HFF-Myc (cell line): ENCODE measurements at regions not wholly inside any gene's neighbourhood (a gene's known extent, or its start where the extent isn't known, plus 50 kb on each side); places are given as distances from the start of the nearest gene placed in this dataset.

Experiments used
- DNase-seq: peaks from one replicate; pipeline ENCODE4 v3.0.0-alpha.2; 2011; ENCODE audit warnings: low read depth; ENCODE audit errors: extremely low read depth
- H3K4me3 ChIP-seq: replicated peaks from 2 replicates; pipeline ENCODE4 v1.5.1; 2011; ENCODE audit warnings: low read depth, mild to moderate bottlenecking, control low read depth, low read length
- TF ChIP-seq, protein P1 (sequence below): IDR thresholded peaks from 2 replicates; pipeline ENCODE4 v1.5.1; 2012; ENCODE audit warnings: mild to moderate bottlenecking, low read depth, low read length, control low read depth; ENCODE audit errors: missing control alignments

DNA sequence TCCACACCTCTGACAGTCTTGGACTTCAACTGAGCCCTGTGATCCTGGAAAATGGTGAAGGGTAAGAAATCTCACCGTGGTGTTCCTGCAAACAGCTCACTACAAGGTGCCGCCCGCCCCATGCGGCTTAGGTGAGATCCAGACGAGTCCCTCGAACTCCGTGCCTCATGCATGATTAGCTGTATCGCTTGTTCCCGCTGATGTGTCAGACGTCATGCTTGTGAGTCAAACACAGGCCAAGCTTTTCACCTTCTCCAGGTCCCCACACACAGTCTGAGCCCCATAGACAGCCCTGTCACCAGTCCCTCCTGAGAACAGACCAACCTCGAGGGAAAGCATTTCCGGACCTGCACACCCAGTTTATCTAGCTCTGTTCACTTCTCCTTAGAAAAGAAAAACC lies 740.5 kb downstream of the GALR1 start:
- no peak overlapping the region for H3K4me3 ChIP-seq
- DNase-seq, result no peak
- TF ChIP-seq, protein P1, sequence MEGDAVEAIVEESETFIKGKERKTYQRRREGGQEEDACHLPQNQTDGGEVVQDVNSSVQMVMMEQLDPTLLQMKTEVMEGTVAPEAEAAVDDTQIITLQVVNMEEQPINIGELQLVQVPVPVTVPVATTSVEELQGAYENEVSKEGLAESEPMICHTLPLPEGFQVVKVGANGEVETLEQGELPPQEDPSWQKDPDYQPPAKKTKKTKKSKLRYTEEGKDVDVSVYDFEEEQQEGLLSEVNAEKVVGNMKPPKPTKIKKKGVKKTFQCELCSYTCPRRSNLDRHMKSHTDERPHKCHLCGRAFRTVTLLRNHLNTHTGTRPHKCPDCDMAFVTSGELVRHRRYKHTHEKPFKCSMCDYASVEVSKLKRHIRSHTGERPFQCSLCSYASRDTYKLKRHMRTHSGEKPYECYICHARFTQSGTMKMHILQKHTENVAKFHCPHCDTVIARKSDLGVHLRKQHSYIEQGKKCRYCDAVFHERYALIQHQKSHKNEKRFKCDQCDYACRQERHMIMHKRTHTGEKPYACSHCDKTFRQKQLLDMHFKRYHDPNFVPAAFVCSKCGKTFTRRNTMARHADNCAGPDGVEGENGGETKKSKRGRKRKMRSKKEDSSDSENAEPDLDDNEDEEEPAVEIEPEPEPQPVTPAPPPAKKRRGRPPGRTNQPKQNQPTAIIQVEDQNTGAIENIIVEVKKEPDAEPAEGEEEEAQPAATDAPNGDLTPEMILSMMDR, result no peak

DNA sequence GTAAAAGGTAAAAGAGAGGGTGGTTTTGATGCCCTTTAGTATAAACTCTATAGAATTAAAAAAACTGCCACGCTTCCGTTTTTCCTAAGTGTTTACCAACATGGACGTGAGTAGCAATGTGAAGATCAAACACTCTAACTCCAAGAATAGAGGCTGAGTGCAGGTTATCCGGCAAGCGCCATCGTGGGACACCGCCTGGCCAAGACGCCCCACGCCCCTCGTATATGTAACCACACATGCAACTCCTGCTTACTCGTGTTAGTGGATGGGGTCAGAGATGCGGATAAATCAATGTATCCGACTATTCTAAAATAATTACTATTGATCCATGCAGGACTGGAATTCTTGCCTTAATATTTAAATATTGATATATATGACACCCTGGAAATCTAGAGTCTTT lies 741.3 kb downstream of the GALR1 start:
- H3K4me3 ChIP-seq, result no peak overlapping the region
- no peak for DNase-seq
- TF ChIP-seq, protein P1, result no peak

DNA sequence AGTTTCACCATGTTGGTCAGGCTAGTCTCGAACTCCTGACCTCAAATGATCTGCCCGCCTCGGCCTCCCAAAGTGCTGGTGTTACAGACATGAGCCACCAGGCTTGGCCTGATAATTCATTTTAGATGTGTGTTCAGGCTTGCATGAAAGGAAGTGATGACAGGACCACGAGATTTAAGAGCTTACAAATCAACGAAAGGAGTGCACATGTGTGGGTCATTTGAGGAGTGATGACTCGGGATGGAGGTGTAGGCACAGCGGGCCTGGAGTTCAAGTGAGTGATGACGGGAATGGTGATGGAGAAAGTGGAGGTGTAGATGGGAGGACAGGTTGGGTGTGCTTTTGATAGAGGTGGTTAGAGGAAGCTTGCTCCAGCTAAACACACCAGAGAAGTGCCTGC lies 742.4 kb downstream of the GALR1 start:
- no peak for DNase-seq
- TF ChIP-seq, protein P1, result no peak
- no peak overlapping the region for H3K4me3 ChIP-seq

DNA sequence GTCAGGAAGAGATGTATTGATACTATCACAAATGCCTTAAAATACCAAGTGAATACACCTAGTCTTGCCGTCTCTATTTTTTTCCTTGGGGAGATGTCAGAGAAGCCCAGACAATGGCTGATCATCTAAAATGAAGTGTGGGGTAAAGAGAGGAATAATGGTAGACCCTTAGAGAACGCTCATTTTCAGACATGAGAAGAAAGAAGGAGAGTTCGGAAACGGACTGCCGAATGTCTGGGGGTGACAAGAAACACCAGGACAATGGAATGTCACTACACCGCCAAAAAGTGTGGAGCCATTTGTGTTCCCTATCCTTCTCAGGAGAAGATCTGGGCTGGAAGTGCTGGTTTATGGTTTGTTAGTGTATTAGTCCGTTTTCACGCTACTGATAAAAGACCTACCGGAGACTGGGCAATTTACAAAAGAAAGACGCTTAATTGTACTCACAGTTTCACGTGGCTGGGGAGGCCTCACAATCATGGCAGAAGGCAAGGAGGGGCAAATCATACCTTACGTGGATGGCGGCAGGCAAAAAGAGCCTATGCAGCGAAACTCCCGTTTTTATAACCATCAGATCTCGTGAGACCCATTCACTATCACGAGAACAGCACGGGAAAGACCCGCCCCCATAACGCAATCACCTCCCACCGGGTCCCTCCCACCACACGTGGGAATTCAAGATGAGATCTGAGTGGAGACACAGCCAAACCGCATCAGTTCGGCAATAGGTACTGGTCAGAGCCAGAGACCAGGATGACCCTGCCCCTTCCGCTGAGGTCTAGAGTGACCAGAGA lies 743.7 kb downstream of the GALR1 start:
- TF ChIP-seq, protein P1, result no peak
- DNase-seq, result no peak
- no peak overlapping the region for H3K4me3 ChIP-seq

DNA sequence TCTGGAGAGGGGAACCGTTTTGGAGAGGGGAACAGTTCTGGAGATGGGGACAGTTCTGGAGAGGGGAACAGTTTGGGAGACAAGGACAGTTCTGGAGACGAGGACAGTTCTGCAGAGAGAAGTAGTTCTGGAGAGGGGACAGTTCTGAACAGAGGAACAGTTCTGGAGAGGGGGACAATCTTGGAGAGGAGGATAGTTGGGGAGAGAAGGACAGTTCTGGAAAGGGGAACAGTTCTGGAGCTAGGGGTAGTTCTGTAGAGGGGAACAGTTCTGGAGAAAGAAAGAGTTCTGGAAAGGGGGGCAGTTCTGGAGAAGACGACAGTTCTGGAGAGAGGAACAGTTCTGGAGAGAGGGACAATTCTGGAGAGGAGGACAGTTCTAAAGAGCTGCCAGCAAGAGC lies 745.9 kb downstream of the GALR1 start:
- TF ChIP-seq, protein P1, result no peak
- no peak for DNase-seq
- H3K4me3 ChIP-seq, result no peak overlapping the region

- TF ChIP-seq, protein P1, result no peak
- no peak overlapping the region for H3K4me3 ChIP-seq
- DNase-seq, result no peak
These were observed 747.1 kb downstream of the GALR1 start for GRCh38 chr18:77996737-77997136.

- no peak overlapping the region for H3K4me3 ChIP-seq
- TF ChIP-seq, protein P1, result no peak
- no peak for DNase-seq
These were observed 752.2 kb downstream of the GALR1 start for GRCh38 chr18:78001811-78002210.
